Amniotic epithelial cell (primary cell): ENCODE measurements at regions not wholly inside any gene's neighbourhood (a gene's known extent, or its start where the extent isn't known, plus 50 kb on each side); places are given as distances from the start of the nearest gene placed in this dataset.
A peak's percentile ranks its signal among the peaks of the same experiment; 100 is the strongest.

Experiments
- DNase-seq: peaks from one replicate; pipeline ENCODE4 v3.0.0-alpha.2; 2010; ENCODE audit warnings: low read depth

DNA sequence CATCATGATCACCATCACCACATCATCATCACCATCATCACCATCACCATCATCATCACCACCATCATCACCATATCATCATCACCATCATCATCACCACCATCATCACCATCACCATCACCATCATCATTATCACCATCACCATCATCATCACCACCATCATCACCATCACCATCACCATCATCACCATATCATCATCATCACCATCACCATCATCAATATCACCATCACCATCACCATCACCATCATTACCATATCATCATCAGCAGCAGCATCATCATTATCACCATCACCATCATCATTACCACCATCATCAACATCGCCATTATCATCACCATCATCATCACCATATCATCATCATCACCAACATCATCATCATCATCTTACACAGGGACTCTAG is 351.1 kb downstream of the MIAT start:
- DNase-seq, result no peak

DNA sequence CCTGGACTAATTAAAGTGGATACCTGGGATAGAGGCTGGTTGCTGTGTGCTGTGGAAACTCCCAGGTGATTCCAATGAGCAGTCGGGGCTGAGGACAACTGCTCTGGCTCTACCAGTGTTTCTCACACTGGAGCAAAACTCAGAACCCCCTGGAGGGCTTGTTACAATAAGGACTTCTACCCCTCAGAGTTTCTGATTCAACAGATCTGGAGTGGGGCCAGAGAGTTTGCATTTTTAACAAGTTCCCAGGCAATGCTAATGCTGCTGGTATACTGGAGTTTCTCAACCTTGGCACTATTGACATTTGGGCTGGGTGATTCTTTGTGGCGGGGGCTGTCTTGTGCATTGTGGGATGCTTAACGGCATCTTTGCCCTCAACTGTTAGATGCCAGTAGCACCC is 353.7 kb downstream of the MIAT start:
- DNase-seq, result no peak

DNA sequence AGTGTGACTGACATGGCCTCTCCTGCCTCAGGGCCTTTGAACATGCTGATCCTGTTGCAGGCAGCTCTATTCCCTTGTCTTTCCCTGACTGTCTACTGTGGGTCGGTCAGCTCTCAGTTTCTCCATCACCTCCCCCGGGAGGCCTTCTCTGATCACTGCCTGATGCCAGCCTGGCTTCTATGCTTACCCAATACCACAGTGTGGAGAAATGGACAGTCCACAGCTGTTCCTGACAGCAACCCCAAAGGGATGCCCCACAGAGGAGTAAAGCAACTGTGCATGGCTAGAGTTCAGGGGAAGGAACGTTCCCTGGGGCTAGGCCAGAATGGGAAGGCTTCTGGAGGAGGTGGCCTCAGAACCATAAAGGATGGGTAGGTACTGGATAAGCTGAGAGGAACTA is 354.3 kb downstream of the MIAT start:
- no peak for DNase-seq

DNA sequence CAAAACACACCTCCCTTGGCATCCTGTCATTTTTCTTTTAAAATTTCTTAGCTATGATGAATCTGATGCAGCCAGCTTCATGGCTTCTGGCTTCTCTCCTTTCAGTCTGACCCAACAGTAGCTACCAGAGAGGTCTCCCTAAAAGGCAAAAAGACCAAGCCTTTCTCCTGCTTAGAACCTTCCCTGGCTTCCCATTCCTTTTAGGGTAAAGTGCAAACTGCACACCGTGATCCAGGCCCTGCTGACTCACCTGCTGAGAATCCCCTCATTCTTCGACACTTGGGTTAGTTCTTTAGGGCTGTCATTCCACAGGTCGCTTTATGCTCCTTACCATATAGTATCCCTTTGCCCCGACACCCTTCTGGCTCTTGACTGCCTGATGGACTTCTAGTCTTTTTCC is 362.4 kb downstream of the MIAT start:
- DNase-seq, result no peak

DNA sequence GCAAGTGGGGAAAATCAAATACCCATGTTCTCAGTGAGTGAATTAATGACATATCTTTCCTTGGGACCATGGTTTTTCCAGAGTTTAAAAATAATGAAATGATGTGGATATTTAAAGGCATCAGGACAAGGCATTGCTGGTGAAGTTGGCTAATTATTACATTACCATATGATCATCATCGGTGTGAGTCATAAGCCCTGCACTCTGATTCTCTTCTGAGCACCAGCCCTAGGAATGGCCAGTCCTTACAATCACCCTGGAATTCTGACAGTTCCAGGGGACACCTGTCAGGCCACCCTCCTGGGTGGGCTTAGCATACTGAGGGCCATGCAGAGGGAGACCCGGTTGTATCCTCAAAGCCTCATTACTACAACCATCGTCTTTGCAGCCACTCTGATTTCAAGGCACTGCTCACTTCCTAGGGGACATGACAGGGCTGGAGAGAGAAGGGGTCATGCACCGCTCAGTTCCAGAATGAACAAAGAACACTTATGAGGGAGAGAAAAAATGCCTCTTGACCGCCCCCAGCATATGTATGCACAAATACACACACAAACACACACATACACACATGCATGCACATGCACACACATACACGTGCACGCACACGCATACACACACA is 365.0 kb downstream of the MIAT start:
- no peak for DNase-seq

DNA sequence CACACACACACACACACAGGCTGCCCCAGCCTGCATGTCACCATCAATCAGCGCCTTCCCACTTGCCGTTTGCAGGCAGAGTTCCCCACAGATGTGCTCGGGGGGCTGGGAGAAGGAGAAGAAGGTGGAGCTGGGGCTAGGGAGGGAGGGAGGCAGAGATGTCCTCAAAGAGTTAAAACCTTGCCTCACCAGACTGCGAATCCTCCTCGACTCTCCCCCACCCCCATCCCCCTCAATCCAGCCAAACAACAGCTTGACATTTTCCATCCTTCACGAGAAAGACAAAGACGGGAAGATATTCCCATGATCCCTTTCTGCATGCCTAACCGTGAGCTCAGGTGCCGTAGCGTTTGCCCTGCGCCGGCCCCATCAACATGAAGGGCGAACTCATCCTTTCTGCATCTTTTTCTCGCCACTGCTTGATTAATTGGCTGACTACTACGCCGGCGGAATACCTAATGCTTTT is 365.5 kb downstream of the MIAT start:
- DNase-seq, result no peak

DNA sequence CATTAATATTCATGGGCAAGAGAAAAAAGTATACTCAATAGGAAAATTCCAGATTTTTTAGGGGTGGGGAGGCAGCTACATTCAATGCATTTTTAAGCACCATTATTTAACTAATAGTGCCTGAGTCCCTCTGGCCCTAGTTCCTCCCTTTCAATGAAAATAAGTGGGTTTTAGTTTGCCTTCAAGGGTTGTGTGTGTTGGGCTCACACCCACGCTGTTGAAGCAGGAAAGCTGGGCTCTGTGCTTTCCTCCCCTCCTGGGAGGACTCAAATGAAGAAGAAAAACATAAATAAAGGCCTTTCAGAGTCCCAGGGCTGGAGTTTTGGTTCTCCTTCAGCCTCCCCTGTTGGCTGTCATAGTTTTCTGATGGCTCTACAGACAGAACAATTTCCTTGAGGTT is 366.2 kb downstream of the MIAT start:
- DNase-seq, result no peak

DNA sequence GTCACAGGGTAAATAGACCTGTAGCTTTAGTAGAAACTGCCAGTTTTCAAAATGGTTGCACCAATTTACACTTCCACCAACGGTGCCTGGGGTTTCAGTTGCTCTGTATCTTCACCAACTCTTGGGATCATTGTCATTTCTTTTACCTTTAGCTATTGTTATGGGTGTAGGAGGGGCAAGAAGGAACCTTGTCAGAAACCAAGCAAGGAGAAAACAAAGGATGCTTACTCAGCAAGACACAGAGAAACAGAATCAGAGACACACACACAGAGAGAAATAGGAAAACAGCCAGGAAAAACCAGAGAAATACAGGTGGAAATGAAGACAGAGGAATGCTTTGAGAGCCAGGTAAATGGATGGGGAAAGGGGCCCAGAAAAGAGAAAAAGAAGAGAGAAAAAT is 367.6 kb downstream of the MIAT start:
- no peak for DNase-seq

DNA sequence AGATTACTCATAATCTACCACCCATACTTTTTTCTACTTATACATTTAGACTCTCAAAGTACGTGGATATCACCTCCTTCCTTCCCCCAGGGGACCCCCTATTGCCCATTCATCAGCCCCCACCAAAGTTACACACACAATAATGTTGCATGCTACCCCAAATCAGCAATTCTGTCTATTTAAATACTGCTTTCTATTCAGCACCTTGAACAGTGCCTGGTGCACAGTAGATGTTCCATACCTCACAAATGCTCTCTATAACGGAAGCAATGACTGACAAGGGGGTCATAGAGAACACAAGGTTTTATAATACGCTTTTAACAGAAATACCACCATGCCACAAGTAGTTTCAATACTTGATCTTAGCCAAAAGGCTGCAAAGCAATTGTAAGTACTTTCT is 370.7 kb downstream of the MIAT start:
- DNase-seq, result peak; percentile 16

DNA sequence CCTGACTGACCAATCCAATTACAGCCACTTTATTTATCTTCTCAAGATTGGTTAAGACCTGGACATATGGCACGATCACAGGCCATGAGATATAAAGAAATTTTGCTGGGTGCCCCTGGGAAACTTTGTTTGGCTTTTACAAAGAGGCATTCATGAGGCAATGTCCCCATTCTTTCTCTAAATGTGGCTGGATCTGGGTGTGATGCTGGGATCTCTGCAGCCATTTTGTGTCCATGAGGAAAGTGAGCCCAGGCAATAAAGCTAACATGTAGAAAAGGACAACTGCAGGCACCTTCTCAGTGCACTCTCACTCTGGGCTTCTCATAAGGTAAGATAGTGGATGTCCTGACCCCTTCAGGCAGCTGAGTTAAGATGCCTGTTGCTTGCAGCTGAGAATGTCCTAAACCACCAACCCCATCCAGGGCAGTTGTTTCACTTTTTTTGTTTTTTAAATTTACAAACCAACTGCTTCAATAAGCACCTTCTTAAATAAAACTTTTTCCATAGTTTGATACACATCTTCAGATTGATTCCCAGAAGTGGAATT is 372.3 kb downstream of the MIAT start:
- no peak for DNase-seq

DNA sequence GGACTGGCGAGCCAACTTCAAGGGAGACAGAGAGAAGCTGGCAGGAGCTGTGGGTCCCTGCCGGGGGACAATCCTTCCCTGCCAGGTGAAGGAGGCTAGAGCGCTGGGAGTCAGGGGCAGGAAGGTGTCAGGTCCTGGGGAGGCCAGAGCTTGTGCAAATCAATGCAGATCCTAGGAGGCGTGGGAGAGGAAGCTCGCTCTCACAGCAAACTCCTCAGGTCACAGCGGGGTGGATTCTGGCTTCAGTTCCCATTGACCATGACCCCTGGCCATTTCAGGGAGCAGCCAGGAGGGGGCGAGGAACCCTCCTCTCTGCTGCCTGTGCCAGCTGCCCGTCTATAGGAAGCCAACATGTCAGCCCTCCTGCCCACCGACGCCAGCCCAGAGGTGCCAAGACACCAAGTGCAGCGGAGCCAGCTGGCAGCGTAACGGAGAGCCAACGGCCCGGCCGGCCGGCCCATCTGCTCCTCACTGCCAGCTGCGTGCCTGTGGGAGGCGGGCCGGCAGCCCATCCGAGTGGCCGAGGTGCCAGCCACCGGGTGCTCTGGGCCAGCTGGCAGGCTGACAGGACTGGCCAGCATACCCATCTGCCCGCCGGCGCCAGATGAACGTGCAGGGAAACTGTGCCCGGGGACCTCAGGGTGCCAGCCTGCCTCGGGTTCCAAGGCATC is 374.8 kb downstream of the MIAT start:
- no peak for DNase-seq

DNA sequence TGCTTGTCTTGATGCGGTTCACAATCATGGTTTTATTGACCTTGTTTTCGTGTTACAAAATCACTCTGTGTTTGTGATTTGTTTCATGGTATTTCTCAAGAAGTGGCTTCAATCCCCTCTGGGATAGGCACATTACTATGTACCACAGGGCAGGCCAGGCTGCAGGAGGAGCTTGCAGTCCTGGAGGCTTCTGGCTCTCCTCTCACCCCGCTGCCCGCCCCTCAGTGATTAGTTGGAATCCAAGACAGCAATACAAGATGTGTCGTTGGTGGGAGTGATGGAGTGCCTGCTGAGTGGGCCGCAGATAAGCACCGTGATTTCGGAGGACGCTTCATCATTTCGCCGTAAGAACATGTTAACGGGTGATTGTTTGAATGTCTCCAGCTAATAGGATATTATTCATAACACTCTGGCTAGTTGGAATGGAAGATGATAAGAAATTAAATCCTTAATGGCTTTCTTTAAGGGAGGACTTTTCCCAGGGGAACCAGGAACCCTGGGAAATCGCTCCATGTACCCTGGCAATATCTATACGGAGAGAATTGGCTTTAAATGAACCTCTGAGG is 384.4 kb downstream of the MIAT start:
- peak; percentile 13 for DNase-seq

DNA sequence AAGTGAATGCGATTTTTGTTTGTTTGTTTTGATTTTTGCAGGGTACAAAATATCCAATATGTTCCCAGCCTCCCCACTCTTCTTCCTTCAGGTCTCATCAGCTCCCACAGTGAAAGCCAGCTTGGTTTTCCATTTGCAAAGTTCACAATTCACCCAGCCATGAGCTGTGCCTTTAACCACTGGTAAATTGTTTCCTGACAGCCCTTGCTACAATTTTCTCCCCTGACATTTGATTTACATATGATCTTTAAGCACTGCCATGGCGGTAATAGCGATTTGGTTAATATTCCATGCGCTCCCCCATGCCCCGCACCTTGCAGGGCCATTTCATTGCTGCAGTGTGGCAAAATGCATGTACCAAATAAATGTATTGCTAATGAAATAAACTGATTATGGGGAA is 385.9 kb downstream of the MIAT start:
- DNase-seq, result no peak

DNA sequence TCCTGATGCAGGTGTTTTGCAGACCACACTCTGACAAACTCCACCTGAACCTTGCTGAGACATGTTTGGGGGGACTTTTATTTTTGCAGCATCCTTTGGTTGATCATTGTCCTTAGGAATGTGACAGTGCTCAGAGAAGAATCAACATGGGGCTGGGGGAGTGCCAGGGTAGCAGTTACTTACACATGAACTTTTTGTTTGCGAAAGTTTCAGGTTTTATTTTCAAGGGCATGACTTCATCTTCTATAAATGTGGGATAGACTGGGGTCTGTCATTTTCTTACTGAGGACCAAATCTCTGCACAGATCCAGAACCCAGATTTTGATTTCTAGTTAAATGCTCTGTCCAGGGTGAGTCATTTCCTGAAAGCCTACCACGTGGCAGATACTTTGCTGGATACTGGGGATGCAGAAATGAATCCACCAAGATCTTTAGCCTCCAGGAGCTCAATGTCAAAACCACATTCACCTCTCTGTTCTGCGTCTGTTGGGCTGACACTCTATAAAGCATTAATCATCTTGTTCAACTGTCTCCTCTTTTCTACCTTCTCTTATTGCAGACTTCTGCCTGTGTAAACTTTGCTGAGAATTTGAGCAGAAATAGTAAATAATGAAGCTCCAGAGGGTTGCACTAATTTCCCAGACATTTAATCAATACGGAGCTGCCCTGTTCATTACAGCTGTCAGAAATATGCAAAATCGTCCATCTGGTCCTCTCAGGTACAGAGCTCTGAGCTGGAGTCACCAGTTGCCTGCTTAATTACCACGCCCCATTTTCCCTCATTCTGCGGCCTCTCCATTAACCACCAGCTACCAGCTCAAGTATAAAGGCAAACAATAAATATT is 387.9 kb downstream of the MIAT start:
- DNase-seq, result peak; percentile 45

DNA sequence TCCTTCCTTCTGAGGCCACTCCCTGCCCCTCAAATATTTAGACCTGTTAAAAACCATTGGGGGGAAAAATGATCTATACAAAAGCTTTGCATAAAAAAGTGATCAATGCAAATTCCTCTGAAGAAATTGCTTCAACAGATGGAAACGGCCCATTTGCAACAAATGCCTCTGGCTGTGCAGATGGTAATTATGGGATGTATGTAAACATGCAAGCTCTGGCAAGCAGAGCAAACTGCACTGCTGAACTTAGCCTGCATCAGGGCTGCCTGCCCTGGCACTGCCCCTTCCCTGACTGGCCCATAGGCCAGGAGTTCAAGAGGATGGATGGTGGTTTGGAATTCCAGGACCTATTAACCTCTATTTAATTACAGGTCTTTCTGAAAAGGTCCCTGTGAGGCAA is 388.7 kb downstream of the MIAT start:
- DNase-seq, result no peak

DNA sequence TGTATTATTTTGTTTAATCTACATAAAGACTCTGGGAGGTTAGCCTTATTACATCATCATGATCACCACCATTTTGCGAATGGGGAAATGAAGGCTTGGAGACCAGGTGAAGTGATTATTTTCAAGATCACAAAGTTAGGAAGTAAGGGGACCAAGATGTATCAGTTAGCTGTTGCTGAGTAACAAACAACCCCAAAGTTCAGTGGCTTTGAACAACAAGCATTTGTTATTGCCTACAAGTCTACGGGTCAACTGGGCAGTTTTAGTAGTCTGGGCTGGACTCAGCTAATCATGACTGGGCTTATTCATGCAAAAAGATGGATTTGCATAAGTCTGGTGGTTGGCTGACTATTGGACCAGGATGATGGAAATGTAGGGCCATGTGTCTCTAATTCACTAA is 389.2 kb downstream of the MIAT start:
- no peak for DNase-seq

DNA sequence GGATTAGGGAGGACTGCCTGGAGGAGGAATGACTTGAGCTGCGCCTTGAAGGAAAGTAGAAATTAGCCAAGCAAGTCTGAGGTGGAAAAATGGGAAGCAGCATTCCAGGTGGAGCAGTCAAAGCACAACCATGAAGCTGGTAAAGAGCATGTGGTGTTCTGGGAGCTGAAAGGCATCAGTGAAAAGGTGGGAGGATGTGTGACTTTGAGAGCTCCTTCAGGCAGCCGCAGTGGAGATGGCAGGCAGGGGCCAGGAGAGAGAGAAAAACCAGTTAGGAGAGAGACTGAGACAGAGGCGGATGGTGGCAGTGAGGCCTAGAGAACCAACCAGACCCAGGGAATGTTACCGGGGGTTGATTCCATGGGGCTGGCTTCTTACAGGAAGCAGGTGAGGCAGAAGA is 393.4 kb downstream of the MIAT start:
- DNase-seq, result no peak

DNA sequence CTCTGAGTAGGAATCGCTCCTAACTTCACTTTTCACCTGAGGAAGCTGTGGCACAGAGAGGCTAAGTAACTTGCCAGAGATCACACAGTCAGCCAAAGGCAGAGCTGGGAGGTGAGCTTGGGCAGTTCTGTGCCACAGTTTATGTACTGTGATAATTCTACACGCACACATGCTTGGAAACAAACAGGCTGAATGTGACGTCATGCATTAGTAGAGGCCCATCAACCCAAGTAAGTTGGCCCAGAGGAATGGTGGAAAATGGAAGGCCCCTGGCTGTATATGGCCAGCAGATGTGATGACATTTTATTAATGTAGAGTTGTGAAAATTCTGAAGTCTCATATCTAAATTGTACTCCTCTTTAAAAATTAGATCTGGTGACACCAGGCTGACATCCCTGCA is 394.0 kb downstream of the MIAT start:
- no peak for DNase-seq

DNA sequence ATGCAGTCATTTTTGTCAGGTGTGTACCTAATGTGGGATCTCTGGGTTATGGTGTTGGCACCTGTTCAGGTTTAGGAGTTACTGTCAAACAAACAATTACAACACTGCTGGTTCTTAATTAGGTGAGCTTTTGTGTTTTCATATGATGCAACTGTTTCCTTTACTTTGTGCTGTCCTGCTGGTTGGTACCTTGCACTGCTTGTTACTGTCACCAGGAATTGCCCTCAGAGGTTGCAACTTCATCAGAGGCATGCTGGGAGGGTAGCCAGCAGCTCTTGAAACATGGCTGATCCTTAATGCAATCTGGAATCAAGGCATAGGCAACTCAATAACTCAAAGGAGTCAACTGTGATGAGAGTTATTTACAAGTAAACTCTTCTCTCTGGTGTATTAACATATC is 400.3 kb downstream of the MIAT start:
- no peak for DNase-seq

DNA sequence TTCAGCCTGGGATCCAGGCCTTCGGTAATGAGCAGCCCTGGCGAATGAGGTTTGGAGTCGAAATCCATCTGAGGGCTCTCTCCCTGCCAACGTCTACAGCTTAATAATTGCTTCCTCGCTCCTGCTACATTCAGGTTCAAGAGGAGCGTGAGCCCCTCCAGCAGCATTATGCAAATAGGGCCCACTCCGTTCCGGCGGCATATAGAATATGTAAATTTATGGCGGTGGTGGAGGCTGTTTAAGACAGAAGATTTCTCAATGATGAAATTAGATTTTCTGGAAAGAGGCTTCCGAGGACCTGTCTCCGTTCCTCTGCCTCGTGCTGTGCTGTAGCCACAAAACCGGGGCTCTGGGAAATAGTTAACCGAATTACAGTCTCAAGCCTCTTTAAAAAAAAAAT is 402.8 kb downstream of the MIAT start:
- no peak for DNase-seq

DNA sequence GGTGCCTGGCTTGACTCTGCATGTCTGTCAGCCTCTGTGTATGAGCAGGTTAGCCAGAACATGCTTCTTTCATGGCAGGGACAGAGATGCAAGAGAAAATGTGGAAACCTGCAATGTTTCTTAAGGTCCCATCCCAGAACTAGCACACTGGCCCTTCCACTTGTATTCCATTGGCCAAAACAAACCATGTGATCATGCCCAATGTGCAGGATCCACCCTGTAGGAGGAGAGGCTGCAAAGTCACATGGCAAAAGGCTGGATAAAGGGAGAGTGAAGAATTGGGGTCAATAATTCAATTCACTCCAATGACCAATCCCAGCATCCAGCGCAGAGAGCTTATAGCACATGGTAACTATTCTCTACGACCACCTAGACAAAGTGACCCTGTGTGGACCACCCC is 405.5 kb downstream of the MIAT start:
- no peak for DNase-seq

DNA sequence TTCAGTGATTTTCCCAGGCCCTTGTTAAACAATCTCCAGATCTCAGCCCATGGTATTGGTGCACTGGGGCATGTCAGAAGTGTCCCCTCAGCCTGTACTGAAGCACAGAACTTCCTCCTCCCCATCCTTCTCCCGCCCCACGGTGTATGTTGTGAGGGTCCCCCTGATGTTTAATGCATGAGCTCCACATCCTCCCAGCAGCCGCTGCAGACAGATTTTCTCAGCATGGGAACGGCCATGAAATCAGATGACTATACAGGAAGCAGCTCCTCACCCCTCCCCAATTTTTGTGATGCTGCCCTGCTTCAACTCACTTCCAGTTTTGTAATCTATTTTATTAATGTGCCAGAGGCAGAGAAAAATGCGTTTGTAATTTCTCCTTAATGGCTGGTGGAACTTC is 406.0 kb downstream of the MIAT start:
- no peak for DNase-seq

DNA sequence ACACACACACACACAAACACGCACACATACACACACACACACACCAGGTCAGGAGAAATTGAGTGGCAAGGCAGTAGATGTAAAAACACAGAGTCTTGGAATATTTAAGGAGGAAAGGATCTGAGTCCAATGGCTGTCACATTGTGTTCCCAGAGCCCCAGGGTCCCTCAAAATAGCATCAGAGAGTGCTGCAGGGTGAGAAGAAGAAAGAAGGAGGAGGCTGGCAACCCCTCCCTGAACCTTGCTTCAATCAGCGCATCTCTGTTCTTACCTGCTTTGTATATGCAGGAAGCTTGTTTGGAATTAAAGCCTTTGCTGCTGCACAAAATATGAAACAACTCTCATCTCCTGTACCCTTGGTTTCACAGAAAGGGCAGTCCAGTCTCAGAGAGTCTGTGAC is 406.5 kb downstream of the MIAT start:
- no peak for DNase-seq
